Erythroblast (primary cell): ENCODE measurements at regions not wholly inside any gene's neighbourhood (a gene's known extent, or its start where the extent isn't known, plus 50 kb on each side); places are given as distances from the start of the nearest gene placed in this dataset.

Experiments
- GATA1 ChIP-seq: IDR thresholded peaks from 2 replicates; pipeline ENCODE4 v1.6.1; 2011; ENCODE audit warnings: low read depth, mild to moderate bottlenecking, control low read depth, low read length, moderate library complexity
- POLR2A ChIP-seq: IDR thresholded peaks from 2 replicates; pipeline ENCODE4 v1.6.1; 2011; ENCODE audit warnings: mild to moderate bottlenecking, low read length

- TF ChIP-seq POLR2A (no peak), GATA1 (no peak)
These were observed 244.8 kb upstream of the SIX2 start for GRCh38 chr2:45254025-45254424.
